PC-3 (cell line): ENCODE measurements at regions not wholly inside any gene's neighbourhood (a gene's known extent, or its start where the extent isn't known, plus 50 kb on each side); places are given as distances from the start of the nearest gene placed in this dataset.

Source experiments
- ATAC-seq: fragments of 200-7000 bp; cut with Tn5 transposase; 2 replicates; pipeline ENCODE4 v1.9.1; 2020; ENCODE audit warnings: mild to moderate bottlenecking, moderate library complexity
- BruUV-seq: library from RNA; stranded (reverse); fragments of 400-500 nt; replicated peaks from 2 replicates; lab custom pipeline; 2021; lab: Mats Ljungman, UMichigan
- CTCF ChIA-PET: fragments of 300-600 bp; sonication (Branson Sonifier 250); formaldehyde crosslinking; loops from one replicate; lab custom pipeline; 2022; ENCODE audit warnings: antibody characterized with exemption; lab: Charles Lee
- POLR2A ChIA-PET: fragments of 300-600 bp; sonication (Branson Sonifier 250); formaldehyde crosslinking; loops from one replicate; lab custom pipeline; 2022; ENCODE audit warnings: antibody characterized with exemption; ENCODE audit not compliant: unreplicated experiment; lab: Charles Lee
- DNase-seq: peaks from one replicate; pipeline ENCODE4 v3.0.0-alpha.2; 2015
- H2AFZ ChIP-seq: fragments of 300-600 bp; sonication (generic); 2 replicates; pipeline ENCODE4 v1.6.0; 2016; ENCODE audit warnings: antibody characterized with exemption, low read length
- H3F3A ChIP-seq: fragments of 300-600 bp; sonication (generic); one replicate; pipeline ENCODE4 v1.6.0; 2017; ENCODE audit warnings: antibody characterized with exemption, low read length, control low read depth, mild to moderate bottlenecking; ENCODE audit not compliant: unreplicated experiment
- H3K27ac ChIP-seq: fragments of 300-600 bp; sonication (generic); 2 replicates; pipeline ENCODE4 v1.5.1; 2016; ENCODE audit warnings: mild to moderate bottlenecking, low read length
- H3K27me3 ChIP-seq: fragments of 300-600 bp; sonication (generic); 2 replicates; pipeline ENCODE4 v1.6.1; 2016; ENCODE audit warnings: low read length, mixed read lengths
- H3K36me3 ChIP-seq: fragments of 300-600 bp; sonication (generic); 2 replicates; pipeline ENCODE4 v1.6.1; 2016; ENCODE audit warnings: low read depth, mixed run types, low read length, mixed read lengths
- H3K4me1 ChIP-seq: fragments of 300-600 bp; sonication (generic); 2 replicates; pipeline ENCODE4 v1.5.1; 2016; ENCODE audit warnings: low read length; ENCODE audit not compliant: insufficient read depth
- H3K4me2 ChIP-seq: fragments of 300-600 bp; sonication (generic); 2 replicates; pipeline ENCODE4 v1.6.0; 2016; ENCODE audit warnings: low read length
- H3K4me3 ChIP-seq: fragments of 300-600 bp; sonication (generic); 2 replicates; pipeline ENCODE4 v1.5.1; 2016; ENCODE audit warnings: mild to moderate bottlenecking, low read length, mixed read lengths
- H3K79me2 ChIP-seq: fragments of 300-600 bp; sonication (generic); 2 replicates; pipeline ENCODE4 v1.6.1; 2017; ENCODE audit warnings: low read length, mixed read lengths
- H3K9ac ChIP-seq: fragments of 300-600 bp; sonication (generic); 2 replicates; pipeline ENCODE4 v1.6.0; 2016; ENCODE audit warnings: mild to moderate bottlenecking, low read length
- H3K9me2 ChIP-seq: fragments of 300-600 bp; sonication (generic); replicated peaks from 2 replicates; pipeline ENCODE4 v1.6.1; 2016; ENCODE audit warnings: mixed run types, low read length, mixed read lengths
- H3K9me3 ChIP-seq: fragments of 300-600 bp; sonication (generic); 2 replicates; pipeline ENCODE4 v1.6.1; 2016; ENCODE audit warnings: low read length, mixed read lengths
- H4K20me1 ChIP-seq: fragments of 300-600 bp; sonication (generic); 2 replicates; pipeline ENCODE4 v1.6.1; 2016; ENCODE audit warnings: low read length, mixed read lengths
- EZH2 ChIP-seq: fragments of 300-600 bp; sonication (generic); IDR thresholded peaks from one replicate; pipeline ENCODE4 v1.6.1; 2017; ENCODE audit warnings: antibody characterized with exemption, mild to moderate bottlenecking, low read length; ENCODE audit not compliant: unreplicated experiment
- EZH2phosphoT487 ChIP-seq: fragments of 300-600 bp; sonication (generic); IDR thresholded peaks from 2 replicates; pipeline ENCODE4 v1.6.1; 2018; ENCODE audit warnings: mild to moderate bottlenecking, antibody characterized with exemption, low read length, borderline replicate concordance
- intact Hi-C: fragments of 100-400 bp; cut with micrococcal nuclease; formaldehyde crosslinking; loops from 2 replicates; pipeline ENCODE4 v1.9.0; 2023
- TF ChIP-seq, protein P1 (sequence below): fragments of 300-600 bp; sonication (generic); conservative IDR thresholded peaks from 2 replicates; pipeline ENCODE4 v1.5.1; 2017; ENCODE audit warnings: antibody characterized with exemption, low read depth, mild to moderate bottlenecking, low read length

DNA sequence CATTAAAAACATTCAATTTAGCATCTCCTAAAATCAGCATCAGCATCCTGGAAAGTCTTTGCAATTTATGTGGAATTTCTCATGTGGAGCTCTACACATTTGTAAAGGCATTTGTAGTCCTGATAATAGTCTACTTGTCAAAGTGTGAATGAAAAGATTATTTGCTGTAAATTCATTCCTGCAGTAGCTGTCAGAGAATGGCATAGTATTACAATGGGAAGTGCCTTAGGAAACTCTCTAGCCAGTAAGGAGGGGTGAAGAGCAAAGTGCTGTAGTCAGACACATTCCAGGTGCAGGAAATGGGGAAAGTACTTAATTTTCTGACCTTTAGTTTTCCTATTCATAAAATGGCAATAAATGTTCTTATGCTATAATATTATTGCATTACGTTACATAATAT lies 627.9 kb downstream of the KCTD16 start:
- Histone ChIP-seq H3K9me2 (no peaks in the 10 kb centered on the region), H3K4me2 (no peak overlapping the region), H3K27ac (no peak overlapping the region), H3K27me3 (no peaks in the 10 kb centered on the region), H3K79me2 (no peaks in the 10 kb centered on the region), H4K20me1 (no peaks in the 10 kb centered on the region), H3K4me3 (no peak overlapping the region), H3F3A (no peaks in the 10 kb centered on the region), H2AFZ (no peak overlapping the region), H3K9ac (no peak overlapping the region), H3K4me1 (no peaks in the 10 kb centered on the region), H3K9me3 (no peaks in the 10 kb centered on the region), H3K36me3 (no peaks in the 10 kb centered on the region)
- ChIA-PET CTCF (no interaction called here), POLR2A (no interaction called here)
- intact Hi-C loops, result no loop called here
- DNase-seq, result no peak
- no TSS peak for BruUV-seq
- no peak for TF ChIP-seq EZH2phosphoT487
- no peak for TF ChIP-seq EZH2
- TF ChIP-seq, protein P1, sequence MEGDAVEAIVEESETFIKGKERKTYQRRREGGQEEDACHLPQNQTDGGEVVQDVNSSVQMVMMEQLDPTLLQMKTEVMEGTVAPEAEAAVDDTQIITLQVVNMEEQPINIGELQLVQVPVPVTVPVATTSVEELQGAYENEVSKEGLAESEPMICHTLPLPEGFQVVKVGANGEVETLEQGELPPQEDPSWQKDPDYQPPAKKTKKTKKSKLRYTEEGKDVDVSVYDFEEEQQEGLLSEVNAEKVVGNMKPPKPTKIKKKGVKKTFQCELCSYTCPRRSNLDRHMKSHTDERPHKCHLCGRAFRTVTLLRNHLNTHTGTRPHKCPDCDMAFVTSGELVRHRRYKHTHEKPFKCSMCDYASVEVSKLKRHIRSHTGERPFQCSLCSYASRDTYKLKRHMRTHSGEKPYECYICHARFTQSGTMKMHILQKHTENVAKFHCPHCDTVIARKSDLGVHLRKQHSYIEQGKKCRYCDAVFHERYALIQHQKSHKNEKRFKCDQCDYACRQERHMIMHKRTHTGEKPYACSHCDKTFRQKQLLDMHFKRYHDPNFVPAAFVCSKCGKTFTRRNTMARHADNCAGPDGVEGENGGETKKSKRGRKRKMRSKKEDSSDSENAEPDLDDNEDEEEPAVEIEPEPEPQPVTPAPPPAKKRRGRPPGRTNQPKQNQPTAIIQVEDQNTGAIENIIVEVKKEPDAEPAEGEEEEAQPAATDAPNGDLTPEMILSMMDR, result no peak
- no peak for ATAC-seq

DNA sequence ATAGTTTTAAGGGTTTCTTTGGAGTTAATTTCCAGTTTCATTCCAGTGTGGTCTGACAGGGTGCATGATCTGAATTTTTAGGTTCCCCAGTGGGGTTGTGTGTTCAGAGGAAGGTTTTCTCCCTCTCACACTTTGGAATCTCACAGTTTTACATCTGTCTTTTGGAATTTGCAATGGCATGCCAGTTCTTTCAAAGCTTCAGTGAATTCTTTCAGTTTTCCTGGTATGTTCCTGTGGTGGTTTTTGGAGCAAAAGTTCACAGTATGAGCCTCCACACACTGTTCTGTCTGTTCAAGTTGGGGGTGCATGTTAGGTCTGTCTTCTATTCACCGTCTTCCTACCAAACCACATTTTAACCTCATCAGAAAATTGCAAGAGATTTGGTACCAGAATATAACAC lies 624.2 kb downstream of the KCTD16 start:
- Histone ChIP-seq H2AFZ (no peak overlapping the region), H3K9ac (no peak overlapping the region), H4K20me1 (no peaks in the 10 kb centered on the region), H3K4me1 (no peaks in the 10 kb centered on the region), H3K27ac (no peak overlapping the region), H3K27me3 (no peaks in the 10 kb centered on the region), H3K4me2 (no peak overlapping the region), H3K36me3 (no peaks in the 10 kb centered on the region), H3K9me2 (no peaks in the 10 kb centered on the region), H3K4me3 (no peak overlapping the region), H3K9me3 (no peaks in the 10 kb centered on the region), H3K79me2 (no peaks in the 10 kb centered on the region), H3F3A (no peaks in the 10 kb centered on the region)
- no TSS peak for BruUV-seq
- no peak for DNase-seq
- CTCF ChIA-PET, result no interaction called here
- intact Hi-C loops, result no loop called here
- TF ChIP-seq EZH2phosphoT487, result no peak
- TF ChIP-seq, protein P1, result no peak
- no peak for TF ChIP-seq EZH2
- ATAC-seq, result no peak
- POLR2A ChIA-PET, result no interaction called here

- Histone ChIP-seq H3F3A (no peaks in the 10 kb centered on the region), H3K4me1 (no peaks in the 10 kb centered on the region), H3K27ac (no peak overlapping the region), H3K9ac (no peak overlapping the region), H3K4me3 (no peak overlapping the region), H3K27me3 (no peaks in the 10 kb centered on the region), H3K79me2 (no peaks in the 10 kb centered on the region), H3K36me3 (no peaks in the 10 kb centered on the region), H3K9me2 (no peaks in the 10 kb centered on the region), H4K20me1 (no peaks in the 10 kb centered on the region), H3K9me3 (no peaks in the 10 kb centered on the region), H2AFZ (no peak overlapping the region), H3K4me2 (no peak overlapping the region)
- CTCF ChIA-PET, result no interaction called here
- POLR2A ChIA-PET, result no interaction called here
- intact Hi-C loops, result no loop called here
- no TSS peak for BruUV-seq
- DNase-seq, result no peak
- TF ChIP-seq EZH2 (no peak), EZH2phosphoT487 (no peak)
- TF ChIP-seq, protein P1, result no peak
- ATAC-seq, result no peak
These were observed 617.9 kb downstream of the KCTD16 start for GRCh38 chr5:144788556-144788955.
